Thyroid gland (tissue), 4 donors: ENCODE measurements at regions not wholly inside any gene's neighbourhood (a gene's known extent, or its start where the extent isn't known, plus 50 kb on each side); places are given as distances from the start of the nearest gene placed in this dataset.

Experiments
- CTCF ChIP-seq, 6 experiments: fragments of 200-600 bp in 3 of 6; fragments of 450-650 bp in 3 of 6; sonication (generic) in 3 of 6; IDR thresholded peaks; one replicate each; pipeline ENCODE4 v1.5.1; 2016 to 2019; ENCODE audit warnings: antibody characterized with exemption in 6 of 6, mild to moderate bottlenecking in 2 of 6, inconsistent platforms in 1 of 6, moderate library complexity in 1 of 6
- POLR2A ChIP-seq, 2 donors: fragments of 450-650 bp; IDR thresholded peaks; one replicate each; pipeline ENCODE4 v1.6.1; 2017; ENCODE audit warnings: antibody characterized with exemption in 2 of 2, mild to moderate bottlenecking in 2 of 2, moderate library complexity in 1 of 2

- no peak for TF ChIP-seq CTCF (IDR thresholded peaks at IDR 0.05)
- no peak for TF ChIP-seq POLR2A (IDR thresholded peaks at IDR 0.05)
These were observed 384.9 kb upstream of the RARB start for GRCh38 chr3:25043177-25043576.
